Activated CD8-positive, alpha-beta memory T cell treated with anti-CD3 and anti-CD28 coated beads, Interleukin-2, amount 50 U/mL, for 4 hours (primary cell): ENCODE measurements at regions not wholly inside any gene's neighbourhood (a gene's known extent, or its start where the extent isn't known, plus 50 kb on each side); places are given as distances from the start of the nearest gene placed in this dataset.
"Not testable (repeated sequence)": the region's sequence is repeated elsewhere in the genome, so short reads cannot be mapped to it uniquely, and the experiment has no call there.

Experiments
- DNase-seq: peaks from one replicate; pipeline ENCODE4 v3.0.0-alpha.2; 2020

- DNase-seq = no peak
Observed at GRCh38 chr11:12585861-12586260, 88.4 kb upstream of the TEAD1 start.

GRCh38 chr11:12587333-12587991, 86.8 kb upstream of the TEAD1 start:
- no peak for DNase-seq

- no peak for DNase-seq
Observed at GRCh38 chr11:12591706-12592105, 82.5 kb upstream of the TEAD1 start.

GRCh38 chr11:12592283-12592682, 81.9 kb upstream of the TEAD1 start:
- DNase-seq = no peak

DNA sequence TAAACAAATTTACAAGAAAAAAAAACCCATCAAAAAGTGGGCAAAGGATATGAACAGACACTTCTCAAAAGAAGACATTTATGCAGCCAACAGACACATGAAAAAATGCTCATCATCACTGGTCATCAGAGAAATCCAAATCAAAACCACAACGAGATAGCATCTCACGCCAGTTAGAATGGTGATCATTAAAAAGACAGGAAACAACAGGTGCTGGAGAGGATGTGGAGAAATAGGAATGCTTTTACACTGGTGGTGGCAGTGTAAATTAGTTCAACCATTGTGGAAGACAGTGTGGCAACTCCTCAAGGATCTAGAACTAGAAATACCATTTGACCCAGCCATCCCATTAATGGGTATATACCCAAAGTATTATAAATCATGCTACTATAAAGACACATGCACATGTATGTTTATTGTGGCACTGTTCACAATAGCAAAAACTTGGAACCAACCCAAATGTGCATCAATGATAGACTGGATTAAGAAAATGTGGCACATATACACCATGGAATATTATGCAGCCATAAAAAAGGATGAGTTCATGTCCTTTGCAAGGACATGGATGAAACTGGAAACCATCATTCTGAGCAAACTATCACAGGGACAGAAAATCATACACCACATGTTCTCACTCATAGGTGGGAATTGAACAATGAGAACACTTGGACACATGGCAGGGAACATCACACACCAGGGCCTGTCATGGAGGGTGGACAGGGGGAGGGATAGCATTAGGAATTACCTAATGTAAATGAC, 79.0 kb upstream of the TEAD1 start:
- DNase-seq = not testable (repeated sequence)

GRCh38 chr11:12598330-12599256, 75.6 kb upstream of the TEAD1 start:
- no peak for DNase-seq

DNA sequence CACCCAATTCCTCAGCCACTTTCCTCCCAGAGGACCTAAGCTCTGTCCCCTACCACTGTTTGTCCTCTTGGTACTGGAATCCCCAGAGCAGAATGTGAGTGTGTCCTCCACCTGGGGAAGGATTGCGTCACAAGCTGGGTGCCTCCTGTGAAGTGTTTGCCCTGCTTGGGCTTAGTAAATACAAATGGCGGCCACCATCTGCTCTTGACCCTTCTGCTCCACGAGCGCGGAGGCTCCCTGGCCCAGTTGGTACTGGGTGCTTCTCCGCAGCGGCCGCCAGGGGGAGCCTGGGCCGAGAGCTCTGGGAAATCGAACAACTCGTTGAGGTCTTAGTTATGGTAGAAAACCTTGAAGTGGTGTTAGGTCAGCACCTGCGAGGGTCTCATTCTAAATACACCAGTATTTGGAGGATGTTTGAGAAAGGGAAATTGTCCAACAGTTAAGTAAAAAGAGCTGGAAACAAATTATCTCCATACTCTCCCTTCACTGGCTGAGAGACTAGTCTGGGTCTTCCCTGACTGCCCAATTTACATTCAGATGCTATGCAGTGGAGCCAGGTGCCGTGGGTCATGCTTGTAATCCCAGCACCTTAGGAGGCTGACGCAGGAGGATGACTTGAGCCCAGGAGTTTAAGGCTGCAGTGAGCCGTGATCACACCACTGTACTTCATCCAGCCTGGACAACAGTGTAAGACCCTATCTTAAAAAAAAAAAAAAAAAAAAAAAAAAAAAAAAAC, 74.6 kb upstream of the TEAD1 start:
- peak; percentile 32 for DNase-seq

- no peak for DNase-seq
Observed at GRCh38 chr11:12600829-12601228, 73.4 kb upstream of the TEAD1 start.

DNA sequence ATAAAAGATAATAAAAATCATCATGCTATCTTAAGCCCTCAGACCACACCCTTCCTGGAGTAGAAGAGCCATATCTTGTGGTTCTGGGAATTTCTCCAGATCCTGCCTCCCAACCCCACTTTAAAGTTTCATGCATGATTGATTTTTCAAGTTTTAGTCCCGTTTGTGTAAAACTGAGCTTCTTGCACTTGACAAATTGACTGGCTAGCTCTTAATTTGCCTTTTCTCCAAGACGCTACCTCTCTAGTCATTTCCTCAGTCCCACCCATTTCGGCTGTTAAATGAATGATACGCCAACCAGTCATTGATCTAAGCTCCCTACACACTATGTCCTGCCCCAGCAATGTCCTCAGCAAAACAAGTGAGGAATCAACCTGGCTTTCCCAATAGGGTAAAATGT, 71.8 kb upstream of the TEAD1 start:
- no peak for DNase-seq

DNA sequence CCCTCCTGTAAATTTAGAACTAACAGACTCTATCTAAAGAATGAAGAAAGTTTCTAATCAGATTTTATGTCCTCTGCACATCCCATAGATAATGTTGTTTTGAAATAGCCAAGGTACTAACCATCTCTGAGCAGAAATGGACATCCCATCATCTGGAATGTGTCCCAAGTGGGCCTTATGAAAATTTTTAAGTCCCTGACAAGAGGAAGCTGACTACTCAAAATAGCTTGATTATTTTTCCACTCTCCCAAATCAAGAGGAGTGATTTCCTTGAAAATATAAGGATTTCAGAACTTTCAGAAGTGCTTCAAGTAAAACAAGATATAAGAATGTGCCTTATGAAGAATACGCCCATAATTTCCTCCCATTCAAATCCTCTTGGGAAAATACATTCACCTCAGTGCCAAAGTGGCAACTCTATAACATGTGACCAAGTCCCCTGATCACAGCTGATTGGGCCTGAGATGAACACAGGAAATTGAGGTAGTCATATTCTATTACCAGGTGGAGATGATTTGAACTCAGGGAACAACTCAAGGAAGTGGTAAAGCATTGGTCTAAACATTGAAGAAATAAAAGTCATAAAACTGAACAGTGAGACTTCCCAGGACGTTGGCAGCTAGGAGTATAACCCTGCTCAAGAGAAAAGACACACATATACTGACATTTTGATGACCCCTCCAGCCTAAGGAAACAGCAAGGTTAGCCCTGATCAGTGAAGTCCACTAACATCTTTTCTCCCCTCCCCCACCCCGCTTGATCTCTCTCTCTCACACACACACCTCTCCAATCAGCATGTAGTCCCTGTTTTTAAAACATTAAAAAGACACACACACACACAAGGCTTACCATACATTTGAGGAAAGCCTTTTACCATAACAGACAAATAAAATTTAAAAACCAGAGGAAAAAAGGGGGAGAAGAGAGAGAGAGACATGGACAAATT, 70.8 kb upstream of the TEAD1 start:
- DNase-seq = no peak

GRCh38 chr11:12604557-12605153, 69.6 kb upstream of the TEAD1 start:
- DNase-seq = no peak

- DNase-seq = no peak
Observed at GRCh38 chr11:12606597-12606996, 67.6 kb upstream of the TEAD1 start.

DNA sequence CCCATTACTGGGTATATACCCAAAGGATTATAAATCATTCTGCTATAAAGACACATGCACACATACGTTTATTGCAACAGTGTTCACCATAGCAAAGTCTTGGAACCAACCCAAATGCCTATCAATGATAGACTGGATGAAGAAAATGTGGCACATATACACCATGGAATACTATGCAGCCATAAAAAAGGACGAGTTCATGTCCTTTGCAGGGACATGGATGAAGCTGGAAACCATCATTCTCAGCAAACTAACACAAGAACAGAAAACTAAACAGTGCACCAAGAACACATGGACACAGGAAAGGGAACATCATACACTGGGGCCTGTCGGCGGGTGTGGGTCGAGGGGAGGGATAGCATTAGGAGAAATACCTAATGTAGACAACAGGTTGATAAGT, 65.5 kb upstream of the TEAD1 start:
- DNase-seq = not testable (repeated sequence)

DNA sequence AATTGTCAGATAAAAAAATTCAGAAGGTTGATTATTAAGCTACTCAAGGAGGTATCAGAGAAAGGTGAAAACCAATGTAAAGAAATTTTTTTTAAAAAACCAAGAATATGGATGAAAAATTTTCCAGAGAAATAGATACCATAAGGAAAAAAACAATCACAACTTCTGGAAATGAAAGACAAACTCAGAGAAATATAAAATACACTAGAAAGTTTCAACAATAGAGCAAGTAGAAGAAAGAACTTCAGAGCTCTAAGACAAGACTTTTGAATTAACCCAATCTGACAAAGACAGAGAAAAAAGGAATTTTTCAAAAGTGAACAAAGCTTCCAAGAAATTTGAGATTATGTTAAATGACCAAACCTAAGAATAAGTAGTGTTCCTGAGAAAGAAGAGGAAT, 62.9 kb upstream of the TEAD1 start:
- DNase-seq = no peak

DNA sequence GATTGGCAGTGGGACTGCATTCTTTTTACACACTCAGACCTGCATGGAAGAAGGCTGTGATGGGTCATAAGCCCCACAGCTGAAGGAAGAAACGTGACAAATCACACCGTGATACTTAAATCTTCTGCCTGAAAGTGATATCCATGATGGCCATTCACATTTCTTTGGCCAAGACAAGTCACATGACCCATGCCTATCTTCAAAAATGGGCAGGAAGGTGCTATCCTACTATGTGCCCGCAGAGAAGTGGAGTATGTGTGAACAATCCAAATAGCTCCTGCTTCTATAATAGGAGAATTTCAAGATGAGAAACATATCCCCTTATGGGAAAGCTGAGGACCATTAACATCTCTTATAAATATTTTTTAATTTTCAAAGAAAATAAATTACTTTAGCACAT, 56.6 kb upstream of the TEAD1 start:
- no peak for DNase-seq

DNA sequence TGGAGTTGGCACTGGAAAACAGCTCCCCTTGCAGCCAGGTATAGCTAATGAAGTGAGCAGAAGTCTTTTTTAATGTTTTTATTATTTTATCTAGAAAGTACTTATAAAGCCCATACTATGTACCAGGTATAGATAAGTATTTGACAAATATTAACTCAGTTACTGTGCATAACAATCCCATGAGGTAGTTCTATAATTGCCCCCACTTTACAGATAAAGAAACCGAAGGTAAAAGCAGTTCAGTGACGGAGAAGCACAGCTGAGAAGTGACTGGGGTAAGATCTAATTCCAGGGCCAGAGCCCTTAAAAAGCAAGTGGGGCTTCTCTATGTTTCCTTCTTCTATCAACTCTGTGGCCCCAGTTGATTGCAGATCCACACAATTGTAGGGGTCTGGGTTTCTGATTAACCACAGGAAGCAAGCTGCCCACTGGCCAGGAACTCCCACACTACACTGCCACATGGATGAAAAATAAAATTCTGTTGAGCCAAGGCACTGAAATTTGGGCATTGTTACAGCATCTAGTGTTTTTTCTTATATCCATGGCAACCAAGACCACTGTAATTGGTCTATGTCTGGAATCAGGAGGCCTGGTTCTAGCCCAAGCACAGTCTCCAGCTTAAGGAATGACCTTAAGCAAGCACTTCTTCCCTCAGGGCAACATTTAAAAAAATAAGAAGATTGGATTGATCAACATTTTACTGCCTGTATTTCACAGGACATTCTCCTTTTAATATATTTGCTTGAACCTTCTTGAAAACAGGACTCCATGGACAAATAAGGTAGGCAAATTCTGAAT, 55.3 kb upstream of the TEAD1 start:
- DNase-seq = no peak

GRCh38 chr11:12623869-12624268, 50.4 kb upstream of the TEAD1 start:
- DNase-seq = no peak
